GM10248 (cell line): ENCODE measurements at regions not wholly inside any gene's neighbourhood (a gene's known extent, or its start where the extent isn't known, plus 50 kb on each side); places are given as distances from the start of the nearest gene placed in this dataset.

Experiments used
- CTCF ChIA-PET: fragments of 300-600 bp; sonication (Branson Sonifier 250); formaldehyde crosslinking; extraction: SDS; loops from one replicate; lab custom pipeline; 2021; ENCODE audit warnings: antibody characterized with exemption; lab: Yijun Ruan, JAX
- POLR2A ChIA-PET: fragments of 350-650 bp; sonication (Branson Sonifier 250); formaldehyde crosslinking; extraction: SDS; loops from one replicate; lab custom pipeline; 2020; ENCODE audit warnings: antibody characterized with exemption; lab: Yijun Ruan, JAX
- DNase-seq: peaks from one replicate; pipeline ENCODE4 v3.0.0; 2012; ENCODE audit errors: extremely low spot score
- CTCF ChIP-seq: IDR thresholded peaks from 2 replicates; pipeline ENCODE4 v1.5.1; 2012; ENCODE audit warnings: mild to moderate bottlenecking, low read depth; ENCODE audit errors: extremely low read depth, missing control alignments, control extremely low read depth

- no peak for DNase-seq
These were observed 244.2 kb upstream of the DAB2 start for GRCh38 chr5:39668980-39669379.

GRCh38 chr5:39665328-39665727, 240.5 kb upstream of the DAB2 start:
- POLR2A ChIA-PET, result no interaction called here
- CTCF ChIA-PET, result interaction anchor here (0.9 kb wide), 1 partner anchor 11 kb away, joined by 3 read pairs; no protein-coding TSS in a partner anchor
- no peak for TF ChIP-seq CTCF
- no peak for DNase-seq

More at GRCh38 chr5:39668980-39669379, 244.2 kb upstream of the DAB2 start:
- POLR2A ChIA-PET, result no interaction called here
- CTCF ChIA-PET, result no interaction called here
- no peak for TF ChIP-seq CTCF

- no peak for DNase-seq
- no peak for TF ChIP-seq CTCF
- ChIA-PET POLR2A (no interaction called here), CTCF (interaction anchor here (1.3 kb wide), 1 partner anchor 23 kb away, joined by 3 read pairs; no protein-coding TSS in a partner anchor)
These were observed 238.2 kb upstream of the DAB2 start for GRCh38 chr5:39662945-39663344.

- DNase-seq, result no peak
- no peak for TF ChIP-seq CTCF
- CTCF ChIA-PET, result no interaction called here
- POLR2A ChIA-PET, result no interaction called here
These were observed 236.4 kb upstream of the DAB2 start for GRCh38 chr5:39661026-39661779.

GRCh38 chr5:39660020-39660419, 235.2 kb upstream of the DAB2 start:
- no peak for TF ChIP-seq CTCF
- POLR2A ChIA-PET, result no interaction called here
- DNase-seq, result no peak
- CTCF ChIA-PET, result no interaction called here

GRCh38 chr5:39658866-39659265, 234.1 kb upstream of the DAB2 start:
- ChIA-PET POLR2A (no interaction called here), CTCF (no interaction called here)
- TF ChIP-seq CTCF, result no peak
- DNase-seq, result no peak
